Caki2 (cell line): ENCODE measurements at regions not wholly inside any gene's neighbourhood (a gene's known extent, or its start where the extent isn't known, plus 50 kb on each side); places are given as distances from the start of the nearest gene placed in this dataset.
"Not testable (repeated sequence)": the region's sequence is repeated elsewhere in the genome, so short reads cannot be mapped to it uniquely, and the experiment has no call there.

Experiments
- DNase-seq: peaks from one replicate; pipeline ENCODE4 v3.0.0-alpha.2; 2015; ENCODE audit warnings: low read depth
- in situ Hi-C: cut with HindIII; loops from 2 replicates; pipeline ENCODE4 v1.10.0; 2016; ENCODE audit warnings: low sequenced_read_pairs, low pct_unique_long_range_greater_than_20kb, mixed read lengths

DNA sequence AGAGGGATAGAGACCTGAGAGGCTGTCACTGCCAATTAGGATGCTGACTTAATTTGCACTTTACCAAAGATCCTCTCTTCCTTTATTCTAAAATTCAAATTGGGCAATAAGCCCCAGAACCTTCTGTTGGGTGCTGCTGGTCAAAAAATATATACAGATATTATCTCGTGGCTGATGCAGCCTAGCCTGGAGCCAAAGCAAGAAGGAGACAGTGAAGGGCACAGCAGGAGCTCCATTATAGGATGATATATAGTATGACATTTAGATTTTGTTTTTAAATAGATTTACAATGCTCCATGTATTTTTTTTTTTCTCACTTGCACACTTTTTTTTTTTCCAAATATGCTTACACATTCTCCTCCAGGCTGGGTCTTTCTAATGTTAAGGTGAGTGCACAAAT, 579.3 kb downstream of the PIK3C3 start:
- no peak for DNase-seq

DNA sequence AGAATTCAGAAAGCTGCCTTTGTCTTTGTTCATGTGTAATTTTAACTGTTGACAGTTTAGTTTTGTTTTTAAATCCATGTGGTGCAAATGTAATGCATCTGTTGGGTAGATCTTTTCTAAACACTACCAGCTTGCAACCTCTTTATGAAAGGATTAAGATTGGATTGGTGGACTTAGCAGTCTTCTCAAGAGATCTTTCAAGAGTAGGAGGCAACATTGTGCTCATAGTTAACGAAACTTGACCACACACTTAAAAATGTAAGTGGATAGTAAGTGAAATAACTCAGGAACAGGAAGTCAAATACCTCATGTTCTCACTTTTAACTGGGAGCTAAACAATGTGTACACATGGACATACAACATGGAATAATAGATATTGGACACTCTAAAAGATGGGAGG, 579.0 kb downstream of the RIT2 start:
- in situ Hi-C loops: no loop called here
- no peak for DNase-seq

More for the DNA sequence above, 579.3 kb downstream of the PIK3C3 start:
- in situ Hi-C loops: no loop called here

DNA sequence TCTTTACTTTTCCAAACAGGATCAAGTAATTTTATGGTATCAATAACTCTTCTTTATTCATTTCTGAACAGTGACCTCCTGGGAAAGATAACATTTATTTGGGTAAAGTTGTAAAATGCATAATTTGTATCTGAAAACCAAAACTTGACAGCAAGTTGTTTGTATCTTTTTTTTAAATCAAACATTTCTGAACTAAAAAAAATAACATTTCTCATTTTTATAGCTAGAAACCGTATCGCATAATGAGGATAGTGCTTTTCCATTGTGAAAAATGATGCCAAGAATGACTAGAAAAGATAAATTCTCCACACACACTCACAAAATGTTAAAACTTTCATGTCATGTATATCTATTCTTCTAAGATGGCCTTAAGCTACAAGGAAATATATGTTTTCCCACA, 578.2 kb downstream of the RIT2 start:
- DNase-seq: no peak
- in situ Hi-C loops: no loop called here

- in situ Hi-C loops: no loop called here
- no peak for DNase-seq
Observed at GRCh38 chr18:42544901-42545300, 570.6 kb downstream of the RIT2 start.

DNA sequence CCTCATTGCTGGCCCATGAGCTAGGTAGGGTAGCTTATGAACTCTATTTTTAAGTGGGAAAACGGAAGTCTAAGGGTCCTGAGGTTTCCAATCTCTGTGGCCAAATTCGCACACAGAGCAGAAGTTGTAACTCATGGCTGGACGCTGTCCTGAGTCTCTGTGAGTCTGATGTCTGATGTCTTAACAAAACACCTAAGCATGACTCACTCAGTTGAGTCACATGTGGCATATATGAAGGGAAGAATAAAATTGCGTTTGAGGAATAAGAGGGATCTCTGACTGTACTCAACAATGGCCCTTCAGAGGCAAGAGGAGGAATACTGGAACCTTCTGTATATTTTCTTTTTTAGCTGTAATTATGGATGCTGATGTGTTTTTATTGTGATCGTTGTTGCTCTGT, 569.7 kb downstream of the RIT2 start:
- peak; percentile 59 for DNase-seq
- in situ Hi-C loops: no loop called here

GRCh38 chr18:42548493-42548892, 567.0 kb downstream of the RIT2 start:
- DNase-seq: no peak
- in situ Hi-C loops: no loop called here

- no peak for DNase-seq
- in situ Hi-C loops: no loop called here
Observed at GRCh38 chr18:42549596-42549995, 565.9 kb downstream of the RIT2 start.

DNA sequence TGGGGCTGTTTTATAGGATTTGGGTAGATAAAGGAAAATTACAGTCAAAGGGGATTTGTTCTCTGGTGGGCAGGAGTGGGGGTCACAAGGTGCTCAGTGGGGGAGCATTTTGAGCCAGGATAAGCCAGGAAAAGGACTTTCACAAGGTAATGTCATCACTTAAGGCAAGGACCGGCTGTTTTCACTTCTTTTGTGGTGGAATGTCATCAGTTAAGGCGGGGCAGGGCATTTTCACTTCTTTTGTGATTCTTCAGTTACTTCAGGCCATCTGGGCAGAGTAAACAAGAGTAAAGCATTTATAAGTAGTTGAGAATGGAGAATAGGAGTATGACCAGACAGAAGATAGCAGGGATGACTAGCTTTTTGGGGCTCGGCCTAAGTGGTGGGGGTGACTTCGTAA, 562.9 kb downstream of the RIT2 start:
- in situ Hi-C loops, DNase-seq: not testable (repeated sequence)

GRCh38 chr18:42559069-42559690, 556.3 kb downstream of the RIT2 start:
- no peak for DNase-seq
- in situ Hi-C loops: no loop called here

DNA sequence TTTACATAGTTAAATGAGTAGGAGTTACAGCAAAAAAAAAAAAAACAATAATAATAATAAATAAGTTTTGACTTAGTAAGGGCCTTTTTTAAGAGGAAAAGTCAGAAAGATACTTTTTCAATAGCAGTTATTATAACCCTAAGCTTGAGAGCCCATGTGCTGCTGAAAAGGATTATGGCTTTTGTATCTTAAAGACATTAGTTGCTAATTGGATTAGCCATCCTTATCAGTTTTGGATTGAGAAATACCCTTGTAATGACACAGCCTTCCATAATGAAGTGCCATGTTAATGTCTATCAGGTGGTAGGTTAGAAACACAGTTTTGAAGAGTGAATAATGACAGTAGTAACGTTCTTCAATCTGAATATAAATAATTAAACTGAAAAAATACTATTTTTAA, 554.0 kb downstream of the RIT2 start:
- in situ Hi-C loops: no loop called here
- DNase-seq: no peak

DNA sequence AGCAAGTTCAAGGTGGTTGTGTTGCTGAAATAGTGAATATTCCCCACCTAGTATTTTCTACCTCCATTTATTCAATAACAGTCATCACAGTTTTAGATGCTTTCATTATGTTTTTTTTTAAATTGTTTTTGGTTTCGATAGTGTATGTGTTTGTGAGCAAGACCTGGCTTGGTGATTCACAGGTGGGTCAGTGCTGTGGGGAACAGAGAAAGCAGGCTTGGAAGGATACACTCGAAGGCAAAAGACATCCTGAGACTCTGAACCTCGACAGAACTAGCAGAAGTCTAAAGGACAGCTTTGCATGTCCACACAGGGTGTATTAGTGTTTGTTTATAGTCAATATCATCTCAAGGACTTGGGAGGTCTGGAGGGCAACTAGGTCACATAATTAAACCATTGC, 551.5 kb downstream of the RIT2 start:
- in situ Hi-C loops: no loop called here
- no peak for DNase-seq

GRCh38 chr18:42564761-42565160, 550.7 kb downstream of the RIT2 start:
- DNase-seq: no peak
- in situ Hi-C loops: no loop called here

DNA sequence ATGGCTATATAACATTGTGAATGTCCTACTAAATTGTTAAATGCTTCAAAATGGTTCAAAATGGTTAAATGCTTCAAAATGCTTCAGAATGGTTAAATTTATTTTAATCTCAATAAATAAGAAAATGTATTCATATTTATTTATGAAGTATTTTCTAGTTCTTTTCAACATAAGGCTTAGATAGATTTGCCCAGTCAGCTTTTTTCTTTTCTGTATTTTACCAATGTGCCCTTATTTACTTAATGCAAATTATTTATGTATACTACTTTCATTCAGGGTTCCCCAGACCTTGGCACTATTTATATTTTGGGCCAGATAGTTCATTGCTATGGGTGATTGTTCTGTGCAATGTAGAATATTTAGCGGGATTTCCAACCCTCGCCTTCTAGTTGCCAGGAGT, 546.7 kb downstream of the RIT2 start:
- DNase-seq: no peak
- in situ Hi-C loops: no loop called here

DNA sequence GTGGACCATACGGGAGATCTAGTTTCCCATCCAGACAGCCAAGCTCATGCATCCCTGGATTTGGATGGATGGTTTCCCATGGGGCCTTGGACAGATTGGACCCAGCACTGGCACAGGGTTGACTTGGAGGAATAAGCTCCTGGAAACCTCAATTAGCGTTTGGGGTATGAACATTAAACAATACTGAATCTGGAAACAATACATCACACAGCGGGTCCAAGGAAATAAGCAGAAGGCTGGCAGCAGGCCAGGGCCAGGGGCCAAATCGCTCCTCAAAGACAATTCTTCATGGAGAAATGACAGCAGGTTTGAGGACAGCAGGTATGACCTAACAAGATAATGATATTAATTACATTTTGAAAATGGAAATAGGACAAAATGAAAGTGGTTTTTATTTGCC, 540.6 kb downstream of the RIT2 start:
- in situ Hi-C loops: no loop called here
- DNase-seq: no peak

GRCh38 chr18:42576124-42576523, 539.4 kb downstream of the RIT2 start:
- DNase-seq: no peak
- in situ Hi-C loops: no loop called here

- in situ Hi-C loops: no loop called here
- no peak for DNase-seq
Observed at GRCh38 chr18:42578792-42579191, 536.7 kb downstream of the RIT2 start.

DNA sequence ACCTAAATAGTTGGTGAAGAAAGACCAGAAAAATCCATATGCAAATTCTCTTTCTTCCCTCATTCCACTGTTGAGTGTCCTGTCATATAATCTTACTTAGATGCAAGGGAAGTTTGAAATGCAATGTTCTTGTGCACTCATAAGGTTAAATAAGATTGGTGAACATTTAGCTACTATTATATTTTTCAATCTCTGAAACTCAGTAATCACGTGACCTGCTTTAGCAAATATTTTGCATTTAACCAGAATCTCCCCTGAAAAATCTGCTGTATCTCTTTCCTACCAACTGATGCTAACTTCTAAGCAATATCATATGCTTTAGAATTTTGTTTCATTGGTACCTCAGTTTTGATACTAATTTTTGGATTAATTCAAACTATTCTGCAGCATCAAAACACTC, 533.2 kb downstream of the RIT2 start:
- no peak for DNase-seq
- in situ Hi-C loops: no loop called here

DNA sequence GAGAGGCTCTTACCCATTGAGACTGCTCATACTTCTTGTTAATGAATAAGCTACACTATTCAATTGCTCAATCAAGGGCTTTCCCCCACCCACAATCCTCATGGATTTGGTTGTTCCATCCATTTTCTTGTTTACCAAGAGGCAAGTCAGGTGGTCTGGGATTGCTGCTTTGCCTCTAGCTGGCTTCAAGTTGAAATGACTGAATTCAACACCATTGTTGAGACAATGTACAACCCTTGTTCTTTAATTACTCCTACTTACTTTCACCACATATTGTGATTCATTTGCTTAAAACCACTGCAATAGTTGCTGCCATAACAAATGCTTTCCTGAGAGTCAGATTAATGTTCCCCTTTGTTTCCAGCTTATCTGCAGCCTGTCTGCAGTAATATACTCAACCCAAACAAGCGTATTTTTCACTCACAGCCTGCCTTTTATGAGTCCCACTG, 532.2 kb downstream of the RIT2 start:
- in situ Hi-C loops: no loop called here

GRCh38 chr18:42586601-42587000, 528.9 kb downstream of the RIT2 start:
- DNase-seq: no peak
- in situ Hi-C loops: no loop called here

More for the DNA sequence above, 532.2 kb downstream of the RIT2 start:
- no peak for DNase-seq

GRCh38 chr18:42588786-42589185, 526.7 kb downstream of the RIT2 start:
- no peak for DNase-seq
- in situ Hi-C loops: no loop called here

DNA sequence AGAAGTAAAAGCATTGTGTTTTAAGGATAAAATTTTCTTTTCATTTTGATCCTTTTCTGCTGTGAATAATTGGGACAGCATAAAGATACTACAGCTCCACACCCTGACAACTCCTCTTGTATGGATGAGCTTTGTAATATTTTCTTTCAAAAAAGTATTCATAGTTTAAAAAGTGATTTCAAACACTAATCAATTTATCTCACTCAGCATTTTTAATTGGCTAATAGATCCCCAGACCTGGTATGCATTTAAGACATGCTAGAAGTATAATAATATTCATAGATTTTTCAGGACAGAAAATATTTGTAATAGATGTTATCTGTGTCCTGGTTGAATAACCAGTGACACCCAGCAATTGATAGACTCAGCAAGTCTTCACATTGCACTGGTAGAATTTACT, 510.7 kb downstream of the RIT2 start:
- in situ Hi-C loops: no loop called here

More for the DNA sequence above, 510.7 kb downstream of the RIT2 start:
- no peak for DNase-seq
